ENCODE measurements at regions not wholly inside any gene's neighbourhood (a gene's known extent, or its start where the extent isn't known, plus 50 kb on each side); places are given as distances from the start of the nearest gene placed in this dataset.

DNA sequence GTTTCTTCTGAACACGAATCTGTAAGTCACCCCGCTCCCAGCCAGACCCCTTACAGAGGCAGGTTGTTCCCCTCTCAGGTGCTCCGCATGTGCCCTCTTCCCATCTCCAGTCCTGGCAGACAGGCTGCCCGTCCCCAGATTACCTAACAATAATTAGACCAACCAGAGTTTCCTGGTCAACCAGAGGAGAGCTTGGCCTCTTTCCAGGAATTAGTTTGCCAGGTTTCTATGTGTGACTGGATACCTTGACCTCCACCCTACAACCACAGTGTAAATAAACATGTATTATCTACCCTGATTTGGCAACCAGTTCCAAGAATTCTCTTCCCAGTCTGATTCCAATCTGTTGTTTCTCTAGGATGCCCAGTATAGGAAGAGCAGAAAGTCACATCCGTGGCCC lies 178.0 kb upstream of the UMPS start (continued):
- peak; percentile 98 for TF ChIP-seq PPARG (CRISPR knock-in tag; conservative IDR thresholded peaks at IDR 0.05)
- TF ChIP-seq, protein P1, sequence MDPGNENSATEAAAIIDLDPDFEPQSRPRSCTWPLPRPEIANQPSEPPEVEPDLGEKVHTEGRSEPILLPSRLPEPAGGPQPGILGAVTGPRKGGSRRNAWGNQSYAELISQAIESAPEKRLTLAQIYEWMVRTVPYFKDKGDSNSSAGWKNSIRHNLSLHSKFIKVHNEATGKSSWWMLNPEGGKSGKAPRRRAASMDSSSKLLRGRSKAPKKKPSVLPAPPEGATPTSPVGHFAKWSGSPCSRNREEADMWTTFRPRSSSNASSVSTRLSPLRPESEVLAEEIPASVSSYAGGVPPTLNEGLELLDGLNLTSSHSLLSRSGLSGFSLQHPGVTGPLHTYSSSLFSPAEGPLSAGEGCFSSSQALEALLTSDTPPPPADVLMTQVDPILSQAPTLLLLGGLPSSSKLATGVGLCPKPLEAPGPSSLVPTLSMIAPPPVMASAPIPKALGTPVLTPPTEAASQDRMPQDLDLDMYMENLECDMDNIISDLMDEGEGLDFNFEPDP (CRISPR knock-in tag; conservative IDR thresholded peaks at IDR 0.05): no peak
- TF ChIP-seq ZFAT (CRISPR knock-in tag; conservative IDR thresholded peaks at IDR 0.05): no peak
- TF ChIP-seq GATAD2A (CRISPR knock-in tag; IDR thresholded peaks at IDR 0.05): peak; percentile 86
- TF ChIP-seq GTF2F1 (IDR thresholded peaks at IDR 0.05; ENCODE audit: low read length): no peak
- TF ChIP-seq, protein P2, sequence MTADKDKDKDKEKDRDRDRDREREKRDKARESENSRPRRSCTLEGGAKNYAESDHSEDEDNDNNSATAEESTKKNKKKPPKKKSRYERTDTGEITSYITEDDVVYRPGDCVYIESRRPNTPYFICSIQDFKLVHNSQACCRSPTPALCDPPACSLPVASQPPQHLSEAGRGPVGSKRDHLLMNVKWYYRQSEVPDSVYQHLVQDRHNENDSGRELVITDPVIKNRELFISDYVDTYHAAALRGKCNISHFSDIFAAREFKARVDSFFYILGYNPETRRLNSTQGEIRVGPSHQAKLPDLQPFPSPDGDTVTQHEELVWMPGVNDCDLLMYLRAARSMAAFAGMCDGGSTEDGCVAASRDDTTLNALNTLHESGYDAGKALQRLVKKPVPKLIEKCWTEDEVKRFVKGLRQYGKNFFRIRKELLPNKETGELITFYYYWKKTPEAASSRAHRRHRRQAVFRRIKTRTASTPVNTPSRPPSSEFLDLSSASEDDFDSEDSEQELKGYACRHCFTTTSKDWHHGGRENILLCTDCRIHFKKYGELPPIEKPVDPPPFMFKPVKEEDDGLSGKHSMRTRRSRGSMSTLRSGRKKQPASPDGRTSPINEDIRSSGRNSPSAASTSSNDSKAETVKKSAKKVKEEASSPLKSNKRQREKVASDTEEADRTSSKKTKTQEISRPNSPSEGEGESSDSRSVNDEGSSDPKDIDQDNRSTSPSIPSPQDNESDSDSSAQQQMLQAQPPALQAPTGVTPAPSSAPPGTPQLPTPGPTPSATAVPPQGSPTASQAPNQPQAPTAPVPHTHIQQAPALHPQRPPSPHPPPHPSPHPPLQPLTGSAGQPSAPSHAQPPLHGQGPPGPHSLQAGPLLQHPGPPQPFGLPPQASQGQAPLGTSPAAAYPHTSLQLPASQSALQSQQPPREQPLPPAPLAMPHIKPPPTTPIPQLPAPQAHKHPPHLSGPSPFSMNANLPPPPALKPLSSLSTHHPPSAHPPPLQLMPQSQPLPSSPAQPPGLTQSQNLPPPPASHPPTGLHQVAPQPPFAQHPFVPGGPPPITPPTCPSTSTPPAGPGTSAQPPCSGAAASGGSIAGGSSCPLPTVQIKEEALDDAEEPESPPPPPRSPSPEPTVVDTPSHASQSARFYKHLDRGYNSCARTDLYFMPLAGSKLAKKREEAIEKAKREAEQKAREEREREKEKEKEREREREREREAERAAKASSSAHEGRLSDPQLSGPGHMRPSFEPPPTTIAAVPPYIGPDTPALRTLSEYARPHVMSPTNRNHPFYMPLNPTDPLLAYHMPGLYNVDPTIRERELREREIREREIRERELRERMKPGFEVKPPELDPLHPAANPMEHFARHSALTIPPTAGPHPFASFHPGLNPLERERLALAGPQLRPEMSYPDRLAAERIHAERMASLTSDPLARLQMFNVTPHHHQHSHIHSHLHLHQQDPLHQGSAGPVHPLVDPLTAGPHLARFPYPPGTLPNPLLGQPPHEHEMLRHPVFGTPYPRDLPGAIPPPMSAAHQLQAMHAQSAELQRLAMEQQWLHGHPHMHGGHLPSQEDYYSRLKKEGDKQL (CRISPR knock-in tag; IDR thresholded peaks at IDR 0.05; ENCODE audit: low read depth): peak; percentile 84
- TF ChIP-seq TBX3 (IDR thresholded peaks at IDR 0.05; ENCODE audit: borderline replicate concordance): peak; percentile 85
- TF ChIP-seq EED (CRISPR knock-in tag; IDR thresholded peaks at IDR 0.05): no peak
- TF ChIP-seq, protein P3, sequence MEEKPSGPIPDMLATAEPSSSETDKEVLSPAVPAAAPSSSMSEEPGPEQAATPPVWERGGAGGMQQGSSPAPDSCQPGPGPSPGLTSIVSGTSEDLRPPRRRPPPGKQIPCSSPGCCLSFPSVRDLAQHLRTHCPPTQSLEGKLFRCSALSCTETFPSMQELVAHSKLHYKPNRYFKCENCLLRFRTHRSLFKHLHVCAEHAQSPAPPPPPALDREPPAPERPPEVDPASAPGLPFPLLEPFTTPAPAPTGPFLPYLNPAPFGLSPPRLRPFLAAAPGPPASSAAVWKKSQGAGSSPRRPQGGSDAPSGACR (CRISPR knock-in tag; IDR thresholded peaks at IDR 0.05): peak; percentile 45; the same call in 1 of the 2 replicates
- TF ChIP-seq CHD4 (IDR thresholded peaks at IDR 0.05; ENCODE audit: borderline replicate concordance, low read length): peak; percentile 29; the same call in 1 of the 2 replicates
- TF ChIP-seq CREM (IDR thresholded peaks at IDR 0.05): peak; percentile 73
- TF ChIP-seq CREM (CRISPR knock-in tag; IDR thresholded peaks at IDR 0.05): no peak
- TF ChIP-seq SOX5 (CRISPR knock-in tag; IDR thresholded peaks at IDR 0.05; ENCODE audit: borderline replicate concordance): peak; percentile 91
- peak; percentile 91 to 97 for TF ChIP-seq NR2F1 (CRISPR knock-in tag; IDR thresholded peaks at IDR 0.05)
- TF ChIP-seq HNF4A (CRISPR knock-in tag; IDR thresholded peaks at IDR 0.05): peak; percentile 55
- no peak for TF ChIP-seq ZNF546 (CRISPR knock-in tag; conservative IDR thresholded peaks at IDR 0.05)
- peak; percentile 88 for TF ChIP-seq NCOA2 (CRISPR knock-in tag; IDR thresholded peaks at IDR 0.05)
- TF ChIP-seq KDM1A (CRISPR knock-in tag; IDR thresholded peaks at IDR 0.05): peak; percentile 76; the same call in 1 of the 2 replicates
- peak; percentile 100 for TF ChIP-seq TBL1XR1 (IDR thresholded peaks at IDR 0.05; ENCODE audit: borderline replicate concordance, low read length, partially characterized antibody)
- no peak for TF ChIP-seq FOXP1 (IDR thresholded peaks at IDR 0.05)
- TF ChIP-seq FOXP1 (CRISPR knock-in tag; IDR thresholded peaks at IDR 0.05): peak; percentile 94
- no peak for TF ChIP-seq DMAP1 (CRISPR knock-in tag; IDR thresholded peaks at IDR 0.05)
- TF ChIP-seq RCOR2 (CRISPR knock-in tag; IDR thresholded peaks at IDR 0.05): peak; percentile 59; the same call in 1 of the 2 replicates
- TF ChIP-seq RXRA (CRISPR knock-in tag; IDR thresholded peaks at IDR 0.05): peak; percentile 76; the same call in 1 of the 2 replicates
- peak; percentile 91 for TF ChIP-seq NFIC (IDR thresholded peaks at IDR 0.05; ENCODE audit: low read length)
- TF ChIP-seq MIXL1 (CRISPR knock-in tag; IDR thresholded peaks at IDR 0.05): peak; percentile 92
- TF ChIP-seq SOX6 (IDR thresholded peaks at IDR 0.05): no peak
- peak; percentile 93 for TF ChIP-seq SOX6 (CRISPR knock-in tag; IDR thresholded peaks at IDR 0.05)
- peak; percentile 89 for TF ChIP-seq CBFB (CRISPR knock-in tag; IDR thresholded peaks at IDR 0.05)
- TF ChIP-seq RXRB (CRISPR knock-in tag; IDR thresholded peaks at IDR 0.05; ENCODE audit: borderline replicate concordance): peak; percentile 97

Measured in HepG2 (cell line).